ENCODE measurements at regions not wholly inside any gene's neighbourhood (a gene's known extent, or its start where the extent isn't known, plus 50 kb on each side); places are given as distances from the start of the nearest gene placed in this dataset.

- TF ChIP-seq ZNF384 (IDR thresholded peaks at IDR 0.05) (no peak), FOXK2 (IDR thresholded peaks at IDR 0.05) (no peak), NFRKB (IDR thresholded peaks at IDR 0.05) (no peak), HDGF (IDR thresholded peaks at IDR 0.05; ENCODE audit: borderline replicate concordance) (no peak), LEF1 (IDR thresholded peaks at IDR 0.05; ENCODE audit: borderline replicate concordance) (no peak), FOXM1 (IDR thresholded peaks at IDR 0.05; ENCODE audit: borderline replicate concordance) (no peak), TARDBP (IDR thresholded peaks at IDR 0.05) (no peak), CTBP1 (IDR thresholded peaks at IDR 0.05; ENCODE audit: borderline replicate concordance) (no peak), FOXA1 (IDR thresholded peaks at IDR 0.05) (no peak), PKNOX1 (IDR thresholded peaks at IDR 0.05) (no peak), ARNT (IDR thresholded peaks at IDR 0.05) (no peak), ELF4 (IDR thresholded peaks at IDR 0.05) (no peak), BHLHE40 (IDR thresholded peaks at IDR 0.05; ENCODE audit: borderline replicate concordance) (no peak), L3MBTL2 (conservative IDR thresholded peaks at IDR 0.05) (no peak), SP1 (IDR thresholded peaks at IDR 0.05) (no peak)
- POLR2A ChIA-PET: no interaction called here
- CTCF ChIA-PET: no interaction called here
- no peak for DNase-seq (ENCODE audit: extremely low spot score)
Measured at GRCh38 chr9:93897075-93897970, 57.8 kb downstream of the BARX1 start.

GRCh38 chr9:93896496-93897033 is 58.6 kb downstream of the BARX1 start:
- no peak for TF ChIP-seq ARNT (IDR thresholded peaks at IDR 0.05)
- TF ChIP-seq HDGF (IDR thresholded peaks at IDR 0.05; ENCODE audit: borderline replicate concordance): no peak
- TF ChIP-seq LEF1 (IDR thresholded peaks at IDR 0.05; ENCODE audit: borderline replicate concordance): no peak
- no peak for TF ChIP-seq SUZ12 (IDR thresholded peaks at IDR 0.05)
- no peak for TF ChIP-seq CTBP1 (IDR thresholded peaks at IDR 0.05; ENCODE audit: borderline replicate concordance)
- TF ChIP-seq BHLHE40 (IDR thresholded peaks at IDR 0.05; ENCODE audit: borderline replicate concordance): no peak
- no peak for TF ChIP-seq PKNOX1 (IDR thresholded peaks at IDR 0.05)
- TF ChIP-seq SP1 (IDR thresholded peaks at IDR 0.05): no peak
- no peak for TF ChIP-seq TARDBP (IDR thresholded peaks at IDR 0.05)
- CTCF ChIA-PET: no interaction called here
- POLR2A ChIA-PET: no interaction called here

GRCh38 chr9:93896093-93896492 is 59.1 kb downstream of the BARX1 start:
- DNase-seq (ENCODE audit: extremely low spot score): no peak
- ChIA-PET CTCF (no interaction called here), POLR2A (no interaction called here)
- TF ChIP-seq ELF4 (IDR thresholded peaks at IDR 0.05) (no peak), PKNOX1 (IDR thresholded peaks at IDR 0.05) (no peak), BHLHE40 (IDR thresholded peaks at IDR 0.05; ENCODE audit: borderline replicate concordance) (no peak), FOXK2 (IDR thresholded peaks at IDR 0.05) (no peak), CTBP1 (IDR thresholded peaks at IDR 0.05; ENCODE audit: borderline replicate concordance) (no peak), SUZ12 (IDR thresholded peaks at IDR 0.05) (no peak), TARDBP (IDR thresholded peaks at IDR 0.05) (no peak), FOXM1 (IDR thresholded peaks at IDR 0.05; ENCODE audit: borderline replicate concordance) (no peak), ZNF384 (IDR thresholded peaks at IDR 0.05) (no peak), LEF1 (IDR thresholded peaks at IDR 0.05; ENCODE audit: borderline replicate concordance) (no peak), FOXA1 (IDR thresholded peaks at IDR 0.05) (no peak), NFRKB (IDR thresholded peaks at IDR 0.05) (no peak), L3MBTL2 (conservative IDR thresholded peaks at IDR 0.05) (no peak), SP1 (IDR thresholded peaks at IDR 0.05) (no peak), HDGF (IDR thresholded peaks at IDR 0.05; ENCODE audit: borderline replicate concordance) (no peak), ARNT (IDR thresholded peaks at IDR 0.05) (no peak)

More at GRCh38 chr9:93896496-93897033, 58.6 kb downstream of the BARX1 start:
- DNase-seq (ENCODE audit: extremely low spot score): no peak

GRCh38 chr9:93895535-93895934 is 59.6 kb downstream of the BARX1 start:
- CTCF ChIA-PET: no interaction called here
- no peak for TF ChIP-seq FOXK2 (IDR thresholded peaks at IDR 0.05)
- POLR2A ChIA-PET: no interaction called here
- no peak for DNase-seq (ENCODE audit: extremely low spot score)

- no peak for DNase-seq (ENCODE audit: extremely low spot score)
- POLR2A ChIA-PET: no interaction called here
Measured at GRCh38 chr9:93894691-93895079, 60.5 kb downstream of the BARX1 start.

More at GRCh38 chr9:93894691-93895079, 60.5 kb downstream of the BARX1 start:
- TF ChIP-seq CTBP1 (IDR thresholded peaks at IDR 0.05; ENCODE audit: borderline replicate concordance) (no peak), L3MBTL2 (conservative IDR thresholded peaks at IDR 0.05) (no peak), ELF4 (IDR thresholded peaks at IDR 0.05) (no peak), SP1 (IDR thresholded peaks at IDR 0.05) (no peak), SUZ12 (IDR thresholded peaks at IDR 0.05) (no peak), PKNOX1 (IDR thresholded peaks at IDR 0.05) (no peak), HDGF (IDR thresholded peaks at IDR 0.05; ENCODE audit: borderline replicate concordance) (no peak), FOXA1 (IDR thresholded peaks at IDR 0.05) (no peak), BHLHE40 (IDR thresholded peaks at IDR 0.05; ENCODE audit: borderline replicate concordance) (no peak)
- CTCF ChIA-PET: no interaction called here

Data from HEK293T (cell line).